ENCODE measurements at regions not wholly inside any gene's neighbourhood (a gene's known extent, or its start where the extent isn't known, plus 50 kb on each side); places are given as distances from the start of the nearest gene placed in this dataset.

- Histone ChIP-seq H3K27ac (no peak overlapping the region), H3K4me3 (no peak overlapping the region), H3K79me2 (no peaks in the 10 kb centered on the region), H3K4me1 (ENCODE audit: insufficient read depth) (no peaks in the 10 kb centered on the region), H4K20me1 (ENCODE audit: insufficient read depth, poor library complexity, severe bottlenecking) (no peaks in the 10 kb centered on the region), H3K4me2 (no peak overlapping the region), H2AFZ (no peak overlapping the region), H3K36me3 (replicated peaks; ENCODE audit: insufficient read depth, low read depth) (no peaks in the 10 kb centered on the region), H3K9me3 (ENCODE audit: low read depth) (no peaks in the 10 kb centered on the region), H3K27me3 (no peaks in the 10 kb centered on the region), H3K9me2 (replicated peaks; ENCODE audit: insufficient read depth) (no peaks in the 10 kb centered on the region)
- no peak for DNase-seq (ENCODE audit: low spot score)
- TF ChIP-seq EZH2phosphoT487 (IDR thresholded peaks at IDR 0.05; ENCODE audit: low read depth, severe bottlenecking, unreplicated experiment) (no peak), CTCF (IDR thresholded peaks at IDR 0.05; ENCODE audit: poor library complexity) (no peak), EZH2 (IDR thresholded peaks at IDR 0.05; ENCODE audit: borderline replicate concordance) (no peak)
- 66% methylated on average over 8 of the region's 8 CpGs for WGBS (ENCODE audit: low lambda C conversion rate, missing lambda C conversion rate)
Measured at GRCh38 chr14:61876362-61877034, 114.3 kb downstream of the SNAPC1 start.

GRCh38 chr14:61877035-61877390, 114.8 kb downstream of the SNAPC1 start:
- Histone ChIP-seq H3K4me1 (ENCODE audit: insufficient read depth) (no peaks in the 10 kb centered on the region), H3K27me3 (no peaks in the 10 kb centered on the region), H3K9me2 (replicated peaks; ENCODE audit: insufficient read depth) (no peaks in the 10 kb centered on the region), H3K9me3 (ENCODE audit: low read depth) (no peaks in the 10 kb centered on the region), H4K20me1 (ENCODE audit: insufficient read depth, poor library complexity, severe bottlenecking) (no peaks in the 10 kb centered on the region), H3K4me2 (no peak overlapping the region), H3K4me3 (no peak overlapping the region), H2AFZ (no peak overlapping the region), H3K36me3 (replicated peaks; ENCODE audit: insufficient read depth, low read depth) (no peaks in the 10 kb centered on the region), H3K79me2 (no peaks in the 10 kb centered on the region), H3K27ac (no peak overlapping the region)
- no peak for DNase-seq (ENCODE audit: low spot score)
- 80% methylated on average over 6 of the region's 6 CpGs for WGBS (ENCODE audit: low lambda C conversion rate, missing lambda C conversion rate)
- no peak for TF ChIP-seq EZH2 (IDR thresholded peaks at IDR 0.05; ENCODE audit: borderline replicate concordance)
- no peak for TF ChIP-seq EZH2phosphoT487 (IDR thresholded peaks at IDR 0.05; ENCODE audit: low read depth, severe bottlenecking, unreplicated experiment)
- TF ChIP-seq CTCF (IDR thresholded peaks at IDR 0.05; ENCODE audit: poor library complexity): no peak

GRCh38 chr14:61877768-61878167, 115.5 kb downstream of the SNAPC1 start:
- Histone ChIP-seq H3K9me2 (replicated peaks; ENCODE audit: insufficient read depth) (no peaks in the 10 kb centered on the region), H3K79me2 (no peaks in the 10 kb centered on the region), H3K4me1 (ENCODE audit: insufficient read depth) (no peaks in the 10 kb centered on the region), H3K4me3 (no peak overlapping the region), H4K20me1 (ENCODE audit: insufficient read depth, poor library complexity, severe bottlenecking) (no peaks in the 10 kb centered on the region), H3K27me3 (no peaks in the 10 kb centered on the region), H3K27ac (no peak overlapping the region), H3K4me2 (no peak overlapping the region), H3K36me3 (replicated peaks; ENCODE audit: insufficient read depth, low read depth) (no peaks in the 10 kb centered on the region), H3K9me3 (ENCODE audit: low read depth) (no peaks in the 10 kb centered on the region), H2AFZ (no peak overlapping the region)
- TF ChIP-seq CTCF (IDR thresholded peaks at IDR 0.05; ENCODE audit: poor library complexity) (no peak), EZH2 (IDR thresholded peaks at IDR 0.05; ENCODE audit: borderline replicate concordance) (no peak), EZH2phosphoT487 (IDR thresholded peaks at IDR 0.05; ENCODE audit: low read depth, severe bottlenecking, unreplicated experiment) (no peak)
- 67% methylated on average over 5 of the region's 5 CpGs for WGBS (ENCODE audit: low lambda C conversion rate, missing lambda C conversion rate)
- no peak for DNase-seq (ENCODE audit: low spot score)

Measured in hepatocyte (in vitro differentiated cells).